ENCODE measurements at regions not wholly inside any gene's neighbourhood (a gene's known extent, or its start where the extent isn't known, plus 50 kb on each side); places are given as distances from the start of the nearest gene placed in this dataset.
"Not testable (repeated sequence)": the region's sequence is repeated elsewhere in the genome, so short reads cannot be mapped to it uniquely, and the experiment has no call there.

DNA sequence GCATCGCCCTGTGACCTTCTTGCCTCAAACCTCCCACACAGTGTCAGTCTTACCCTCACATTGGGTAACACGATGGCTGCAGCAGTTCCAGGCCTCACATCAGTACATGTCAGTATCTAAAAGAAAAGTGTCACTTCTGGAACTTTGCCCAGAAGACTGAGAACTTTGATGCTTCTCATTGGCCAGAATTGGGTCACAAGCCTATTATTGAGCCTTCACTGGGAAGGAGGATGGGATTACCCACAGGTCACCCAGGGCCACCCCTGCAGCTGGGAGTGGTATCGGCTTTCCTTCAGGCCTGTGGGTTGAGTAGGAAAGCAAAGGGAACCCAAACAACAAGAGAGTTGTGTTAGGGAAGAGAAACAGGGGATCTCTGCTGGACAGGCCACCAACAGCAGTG, 111.5 kb downstream of the NPY start:
- ATAC-seq (no peak), DNase-seq (no peak)
- POLR2A ChIA-PET (ENCODE audit: unreplicated experiment): no interaction called here
- CTCF ChIA-PET: interaction anchor here (0.6 kb wide), 1 partner anchor 88 kb away, joined by 3 read pairs; no protein-coding TSS in a partner anchor
- Histone ChIP-seq H3K4me2 (ENCODE audit: low read length) (no peak overlapping the region), H3K79me2 (ENCODE audit: low read length) (no peaks in the 10 kb centered on the region), H3K9ac (ENCODE audit: low read length) (no peak overlapping the region), H3K27ac (ENCODE audit: low read length) (no peak overlapping the region), H3K36me3 (ENCODE audit: low read depth, low read length) (no peaks in the 10 kb centered on the region), H3K27me3 (ENCODE audit: low read length) (peaks cover 8% of the 10 kb centered on the region; the same call in 1 of the 2 replicates), H3K4me3 (ENCODE audit: low read length) (no peak overlapping the region), H3K4me1 (ENCODE audit: insufficient read depth, low read length) (no peaks in the 10 kb centered on the region), H3K9me2 (replicated peaks; ENCODE audit: low read length) (no peaks in the 10 kb centered on the region), H4K20me1 (ENCODE audit: low read length) (no peaks in the 10 kb centered on the region), H2AFZ (ENCODE audit: low read length) (no peak overlapping the region), H3K9me3 (ENCODE audit: low read length) (no peaks in the 10 kb centered on the region), H3F3A (ENCODE audit: low read length, unreplicated experiment) (no peaks in the 10 kb centered on the region)
- BruUV-seq (replicated peaks): no TSS peak
- intact Hi-C loops (cut with micrococcal nuclease): no loop called here
- TF ChIP-seq, protein P1, sequence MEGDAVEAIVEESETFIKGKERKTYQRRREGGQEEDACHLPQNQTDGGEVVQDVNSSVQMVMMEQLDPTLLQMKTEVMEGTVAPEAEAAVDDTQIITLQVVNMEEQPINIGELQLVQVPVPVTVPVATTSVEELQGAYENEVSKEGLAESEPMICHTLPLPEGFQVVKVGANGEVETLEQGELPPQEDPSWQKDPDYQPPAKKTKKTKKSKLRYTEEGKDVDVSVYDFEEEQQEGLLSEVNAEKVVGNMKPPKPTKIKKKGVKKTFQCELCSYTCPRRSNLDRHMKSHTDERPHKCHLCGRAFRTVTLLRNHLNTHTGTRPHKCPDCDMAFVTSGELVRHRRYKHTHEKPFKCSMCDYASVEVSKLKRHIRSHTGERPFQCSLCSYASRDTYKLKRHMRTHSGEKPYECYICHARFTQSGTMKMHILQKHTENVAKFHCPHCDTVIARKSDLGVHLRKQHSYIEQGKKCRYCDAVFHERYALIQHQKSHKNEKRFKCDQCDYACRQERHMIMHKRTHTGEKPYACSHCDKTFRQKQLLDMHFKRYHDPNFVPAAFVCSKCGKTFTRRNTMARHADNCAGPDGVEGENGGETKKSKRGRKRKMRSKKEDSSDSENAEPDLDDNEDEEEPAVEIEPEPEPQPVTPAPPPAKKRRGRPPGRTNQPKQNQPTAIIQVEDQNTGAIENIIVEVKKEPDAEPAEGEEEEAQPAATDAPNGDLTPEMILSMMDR (conservative IDR thresholded peaks at IDR 0.05; ENCODE audit: low read depth, low read length): no peak
- TF ChIP-seq EZH2phosphoT487 (IDR thresholded peaks at IDR 0.05; ENCODE audit: borderline replicate concordance, low read length) (no peak), EZH2 (IDR thresholded peaks at IDR 0.05; ENCODE audit: low read length, unreplicated experiment) (no peak)

DNA sequence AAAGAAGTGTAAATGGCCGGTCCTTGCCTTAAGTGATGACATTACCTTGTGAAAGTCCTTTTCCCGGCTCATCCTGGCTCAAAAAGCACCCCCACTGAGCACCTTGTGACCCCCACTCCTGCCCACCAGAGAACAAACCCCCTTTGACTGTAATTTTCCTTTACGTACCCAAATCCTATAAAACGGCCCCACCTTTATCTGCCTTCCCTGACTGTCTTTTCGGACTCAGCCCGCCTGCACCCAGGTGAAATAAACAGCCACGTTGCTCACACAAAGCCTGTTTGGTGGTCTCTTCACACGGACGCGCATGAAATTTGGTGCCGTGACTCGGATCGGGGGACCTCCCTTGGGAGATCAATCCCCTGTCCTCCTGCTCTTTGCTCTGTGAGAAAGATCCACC, 112.4 kb downstream of the NPY start:
- CTCF ChIA-PET; H3K36me3 ChIP-seq (ENCODE audit: low read depth, low read length); ATAC-seq; POLR2A ChIA-PET (ENCODE audit: unreplicated experiment); H3K9me2 ChIP-seq (replicated peaks; ENCODE audit: low read length); H4K20me1 ChIP-seq (ENCODE audit: low read length); intact Hi-C loops (cut with micrococcal nuclease); H3K9ac ChIP-seq (ENCODE audit: low read length); H3K9me3 ChIP-seq (ENCODE audit: low read length); BruUV-seq (replicated peaks); H3K27ac ChIP-seq (ENCODE audit: low read length); H3F3A ChIP-seq (ENCODE audit: low read length, unreplicated experiment); H3K79me2 ChIP-seq (ENCODE audit: low read length); H3K4me3 ChIP-seq (ENCODE audit: low read length); DNase-seq; H2AFZ ChIP-seq (ENCODE audit: low read length); H3K27me3 ChIP-seq (ENCODE audit: low read length); H3K4me1 ChIP-seq (ENCODE audit: insufficient read depth, low read length); H3K4me2 ChIP-seq (ENCODE audit: low read length): not testable (repeated sequence)

DNA sequence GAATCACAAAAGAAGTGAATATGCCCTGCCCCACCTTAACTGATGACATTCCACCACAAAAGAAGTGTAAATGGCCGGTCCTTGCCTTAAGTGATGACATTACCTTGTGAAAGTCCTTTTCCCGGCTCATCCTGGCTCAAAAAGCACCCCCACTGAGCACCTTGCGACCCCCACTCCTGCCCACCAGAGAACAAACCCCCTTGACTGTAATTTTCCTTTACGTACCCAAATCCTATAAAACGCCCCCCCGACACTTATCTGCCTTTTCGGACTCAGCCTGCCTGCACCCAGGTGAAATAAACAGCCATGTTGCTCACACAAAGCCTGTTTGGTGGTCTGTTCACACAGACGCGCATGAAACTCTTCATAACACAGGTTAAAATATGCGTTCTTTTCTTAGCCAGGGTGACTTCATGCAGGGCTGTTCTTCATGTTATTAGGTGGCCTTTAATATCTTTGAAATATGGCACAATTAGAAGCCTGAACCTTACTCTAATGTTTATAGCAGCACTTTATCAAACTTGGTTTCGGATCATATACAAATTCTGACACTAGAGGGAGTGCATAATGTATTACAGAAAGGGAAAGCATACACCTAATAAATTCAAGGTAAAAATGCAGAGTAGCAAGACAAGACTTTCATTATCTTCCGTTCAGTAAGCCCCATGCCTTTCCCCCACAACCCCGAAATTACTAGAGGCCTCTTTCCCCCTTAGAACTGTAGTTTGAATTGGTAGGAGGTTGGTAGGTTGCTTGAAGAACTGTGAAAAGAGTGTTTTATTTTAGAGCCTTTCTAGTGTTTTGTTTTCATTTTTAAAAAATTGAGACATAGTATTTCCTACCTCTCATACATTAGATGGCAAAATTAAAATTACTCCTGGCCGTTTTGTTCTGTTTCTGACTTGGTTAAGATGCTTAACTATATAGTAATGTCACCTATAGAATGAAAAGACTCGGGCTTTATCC, 117.9 kb downstream of the NPY start:
- DNase-seq (peak; percentile 65), ATAC-seq (peak; percentile 87)
- no peaks in the 10 kb centered on the region for H3K9me2 ChIP-seq (replicated peaks; ENCODE audit: low read length)
- intact Hi-C loops (cut with micrococcal nuclease): loop anchor here (1.0 to 5.0 kb wide), 5 partner anchors 170 to 696 kb away; partner anchors contain the start of gene PALS2
- H3K27ac ChIP-seq (ENCODE audit: low read length): no peak overlapping the region
- H4K20me1 ChIP-seq (ENCODE audit: low read length): no peaks in the 10 kb centered on the region
- peak overlapping the region; percentile 81 for H3K4me2 ChIP-seq (ENCODE audit: low read length)
- BruUV-seq (replicated peaks): no TSS peak
- H3K27me3 ChIP-seq (ENCODE audit: low read length): peaks cover 9% of the 10 kb centered on the region; the same call in 1 of the 2 replicates
- H3F3A ChIP-seq (ENCODE audit: low read length, unreplicated experiment): no peaks in the 10 kb centered on the region
- CTCF ChIA-PET: no interaction called here
- no peaks in the 10 kb centered on the region for H3K36me3 ChIP-seq (ENCODE audit: low read depth, low read length)
- no peak for TF ChIP-seq EZH2 (IDR thresholded peaks at IDR 0.05; ENCODE audit: low read length, unreplicated experiment)
- TF ChIP-seq, protein P1 (conservative IDR thresholded peaks at IDR 0.05; ENCODE audit: low read depth, low read length): peak; percentile 68
- H3K4me3 ChIP-seq (ENCODE audit: low read length): peak overlapping the region; percentile 61
- POLR2A ChIA-PET (ENCODE audit: unreplicated experiment): no interaction called here
- H3K4me1 ChIP-seq (ENCODE audit: insufficient read depth, low read length): 0 out of 2 replicates have a peak, but pooled peaks cover 5% of the 10 kb centered on the region
- no peaks in the 10 kb centered on the region for H3K9me3 ChIP-seq (ENCODE audit: low read length)
- no peaks in the 10 kb centered on the region for H3K79me2 ChIP-seq (ENCODE audit: low read length)
- H2AFZ ChIP-seq (ENCODE audit: low read length): peak overlapping the region; percentile 77
- 0 out of 2 replicates have a peak overlapping the region, but pooled peaks have one; percentile 13 for H3K9ac ChIP-seq (ENCODE audit: low read length)

Measured in PC-3 (cell line).